ENCODE measurements at regions not wholly inside any gene's neighbourhood (a gene's known extent, or its start where the extent isn't known, plus 50 kb on each side); places are given as distances from the start of the nearest gene placed in this dataset.
"Not testable (repeated sequence)": the region's sequence is repeated elsewhere in the genome, so short reads cannot be mapped to it uniquely, and the experiment has no call there.

GRCh38 chr12:131413471-131413870 is 297.4 kb upstream of the SFSWAP start:
- no peak for TF ChIP-seq CTCF (IDR thresholded peaks at IDR 0.05; ENCODE audit: low read depth, low read length)
- DNase-seq (ENCODE audit: extremely low read depth, low read depth), result no peak

GRCh38 chr12:131414155-131414922 is 296.6 kb upstream of the SFSWAP start:
- not testable (repeated sequence) for DNase-seq (ENCODE audit: extremely low read depth, low read depth)

GRCh38 chr12:131415781-131416180 is 295.1 kb upstream of the SFSWAP start:
- no peak for DNase-seq (ENCODE audit: extremely low read depth, low read depth)
- no peak for TF ChIP-seq CTCF (IDR thresholded peaks at IDR 0.05; ENCODE audit: low read depth, low read length)

GRCh38 chr12:131418121-131418520 is 292.8 kb upstream of the SFSWAP start:
- DNase-seq (ENCODE audit: extremely low read depth, low read depth), result no peak
- TF ChIP-seq CTCF (IDR thresholded peaks at IDR 0.05; ENCODE audit: low read depth, low read length), result no peak

GRCh38 chr12:131418884-131419283 is 292.0 kb upstream of the SFSWAP start:
- TF ChIP-seq CTCF (IDR thresholded peaks at IDR 0.05; ENCODE audit: low read depth, low read length), result no peak
- no peak for DNase-seq (ENCODE audit: extremely low read depth, low read depth)

GRCh38 chr12:131420867-131421447 is 289.9 kb upstream of the SFSWAP start:
- no peak for DNase-seq (ENCODE audit: extremely low read depth, low read depth)

GRCh38 chr12:131421509-131422186 is 289.2 kb upstream of the SFSWAP start:
- DNase-seq (ENCODE audit: extremely low read depth, low read depth), result no peak
- no peak for TF ChIP-seq CTCF (IDR thresholded peaks at IDR 0.05; ENCODE audit: low read depth, low read length)

More at GRCh38 chr12:131420867-131421447, 289.9 kb upstream of the SFSWAP start:
- no peak for TF ChIP-seq CTCF (IDR thresholded peaks at IDR 0.05; ENCODE audit: low read depth, low read length)
